ENCODE measurements at regions not wholly inside any gene's neighbourhood (a gene's known extent, or its start where the extent isn't known, plus 50 kb on each side); places are given as distances from the start of the nearest gene placed in this dataset.

DNA sequence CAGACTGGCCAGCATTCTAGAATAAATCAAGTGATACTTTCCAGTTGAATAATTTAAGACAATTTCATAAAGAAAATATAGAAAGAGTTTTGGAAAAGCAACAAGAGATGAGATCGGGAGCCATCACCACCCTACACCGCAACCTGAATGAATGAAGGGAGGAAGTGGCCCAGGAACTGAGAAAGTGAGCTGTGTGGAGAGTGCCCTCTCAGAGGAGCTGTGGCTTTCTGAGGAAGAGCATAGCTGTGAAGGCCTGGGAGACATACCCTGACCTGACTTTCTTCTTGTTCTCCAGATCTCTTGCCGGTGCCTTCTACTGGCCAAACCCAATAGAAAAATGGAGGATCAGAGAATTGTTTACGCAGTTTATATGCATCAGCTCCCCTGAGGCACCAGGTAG lies 79.3 kb upstream of the TSPAN8 start:
- TF ChIP-seq, protein P1, sequence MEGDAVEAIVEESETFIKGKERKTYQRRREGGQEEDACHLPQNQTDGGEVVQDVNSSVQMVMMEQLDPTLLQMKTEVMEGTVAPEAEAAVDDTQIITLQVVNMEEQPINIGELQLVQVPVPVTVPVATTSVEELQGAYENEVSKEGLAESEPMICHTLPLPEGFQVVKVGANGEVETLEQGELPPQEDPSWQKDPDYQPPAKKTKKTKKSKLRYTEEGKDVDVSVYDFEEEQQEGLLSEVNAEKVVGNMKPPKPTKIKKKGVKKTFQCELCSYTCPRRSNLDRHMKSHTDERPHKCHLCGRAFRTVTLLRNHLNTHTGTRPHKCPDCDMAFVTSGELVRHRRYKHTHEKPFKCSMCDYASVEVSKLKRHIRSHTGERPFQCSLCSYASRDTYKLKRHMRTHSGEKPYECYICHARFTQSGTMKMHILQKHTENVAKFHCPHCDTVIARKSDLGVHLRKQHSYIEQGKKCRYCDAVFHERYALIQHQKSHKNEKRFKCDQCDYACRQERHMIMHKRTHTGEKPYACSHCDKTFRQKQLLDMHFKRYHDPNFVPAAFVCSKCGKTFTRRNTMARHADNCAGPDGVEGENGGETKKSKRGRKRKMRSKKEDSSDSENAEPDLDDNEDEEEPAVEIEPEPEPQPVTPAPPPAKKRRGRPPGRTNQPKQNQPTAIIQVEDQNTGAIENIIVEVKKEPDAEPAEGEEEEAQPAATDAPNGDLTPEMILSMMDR (conservative IDR thresholded peaks at IDR 0.05 in 1 of 2, IDR thresholded peaks at IDR 0.05 in 1 of 2; ENCODE audit: low read depth in 1 of 2, low read length in 2 of 2): no peak
- TF ChIP-seq EZH2 (IDR thresholded peaks at IDR 0.05; ENCODE audit: low read length, missing control alignments): no peak

All from fibroblast of lung (primary cell).